Neural cell (in vitro differentiated cells): ENCODE measurements at regions not wholly inside any gene's neighbourhood (a gene's known extent, or its start where the extent isn't known, plus 50 kb on each side); places are given as distances from the start of the nearest gene placed in this dataset.

Source experiments
- H2AFZ ChIP-seq: fragments of 200-600, 300-800 bp; sonication (generic), shearing (Covaris generic); 2 replicates; pipeline ENCODE4 v1.6.0; 2014; ENCODE audit warnings: low read depth, mild to moderate bottlenecking, antibody characterized with exemption, low read length, moderate library complexity
- H3F3A ChIP-seq: fragments of 200-600 bp; shearing (Covaris generic); 2 replicates; pipeline ENCODE4 v1.6.1; 2016; ENCODE audit warnings: mild to moderate bottlenecking, moderate library complexity, mixed read lengths, antibody characterized with exemption, low read length; ENCODE audit not compliant: insufficient read depth, poor library complexity, severe bottlenecking
- H3K27ac ChIP-seq: fragments of 200-600, 300-800 bp; sonication (generic), shearing (Covaris generic); 2 replicates; pipeline ENCODE4 v1.5.1; 2014; ENCODE audit warnings: mild to moderate bottlenecking, low read length, moderate library complexity
- H3K27me3 ChIP-seq: fragments of 300-800, 200-600 bp; sonication (generic), shearing (Covaris generic); 2 replicates; pipeline ENCODE4 v1.6.0; 2014; ENCODE audit warnings: mild to moderate bottlenecking, low read depth, low read length, moderate library complexity; ENCODE audit not compliant: insufficient read depth
- H3K36me3 ChIP-seq: fragments of 300-800, 200-600 bp; sonication (generic), shearing (Covaris generic); 2 replicates; pipeline ENCODE4 v1.5.1; 2014; ENCODE audit warnings: mild to moderate bottlenecking, antibody characterized with exemption, low read length, moderate library complexity; ENCODE audit not compliant: insufficient read depth
- H3K4me2 ChIP-seq: fragments of 300-800, 200-600 bp; sonication (generic), shearing (Covaris generic); 2 replicates; pipeline ENCODE4 v1.6.0; 2014; ENCODE audit warnings: mild to moderate bottlenecking, low read length
- H3K4me3 ChIP-seq: fragments of 300-800, 200-600 bp; sonication (generic), shearing (Covaris generic); 2 replicates; pipeline ENCODE4 v1.5.1; 2014; ENCODE audit warnings: mild to moderate bottlenecking, low read length, moderate library complexity
- H3K79me2 ChIP-seq: fragments of 200-600 bp; shearing (Covaris generic); replicated peaks from 2 replicates; pipeline ENCODE4 v1.6.0; 2014; ENCODE audit warnings: mild to moderate bottlenecking, low read length, moderate library complexity; ENCODE audit not compliant: insufficient read depth
- H3K9ac ChIP-seq: fragments of 300-800, 200-600 bp; sonication (generic), shearing (Covaris generic); 2 replicates; pipeline ENCODE4 v1.6.1; 2016; ENCODE audit warnings: mild to moderate bottlenecking, low read length, mixed read lengths
- H3K9me2 ChIP-seq: fragments of 200-600 bp; shearing (Covaris generic); 2 replicates; pipeline ENCODE4 v1.6.1; 2016; ENCODE audit warnings: mild to moderate bottlenecking, low read length, mixed read lengths; ENCODE audit not compliant: insufficient read depth
- H3K9me3 ChIP-seq: fragments of 200-600, 300-800 bp; sonication (generic), shearing (Covaris generic); 2 replicates; pipeline ENCODE4 v1.6.1; 2016; ENCODE audit warnings: mild to moderate bottlenecking, mixed run types, low read length, moderate library complexity, mixed read lengths
- H4K20me1 ChIP-seq: fragments of 200-600 bp; shearing (Covaris generic); 2 replicates; pipeline ENCODE4 v1.6.1; 2016; ENCODE audit warnings: mild to moderate bottlenecking, mixed run types; ENCODE audit not compliant: insufficient read depth
- CTCF ChIP-seq: fragments of 450-650 bp; IDR thresholded peaks from 2 replicates; pipeline ENCODE4 v1.5.1; 2014; ENCODE audit warnings: antibody characterized with exemption, mild to moderate bottlenecking, moderate library complexity; ENCODE audit not compliant: poor library complexity, severe bottlenecking
- EP300 ChIP-seq: fragments of 450-650 bp; conservative IDR thresholded peaks from 2 replicates; pipeline ENCODE4 v1.6.1; 2014; ENCODE audit warnings: antibody characterized with exemption, mild to moderate bottlenecking, moderate library complexity; ENCODE audit not compliant: poor library complexity, severe bottlenecking
- EZH2 ChIP-seq: fragments of 200-600, 300-800 bp; shearing (Covaris generic), sonication (generic); IDR thresholded peaks from 2 replicates; pipeline ENCODE4 v1.6.1; 2014; ENCODE audit warnings: antibody characterized with exemption, low read length, borderline replicate concordance, mild to moderate bottlenecking; ENCODE audit not compliant: insufficient read depth, poor library complexity, severe bottlenecking
- MXI1 ChIP-seq: fragments of 450-650 bp; conservative IDR thresholded peaks from 2 replicates; pipeline ENCODE4 v1.6.1; 2014; ENCODE audit warnings: antibody characterized with exemption, mild to moderate bottlenecking; ENCODE audit not compliant: poor library complexity, severe bottlenecking
- POLR2AphosphoS5 ChIP-seq: IDR thresholded peaks from 2 replicates; pipeline ENCODE4 v1.6.1; 2012
- RAD21 ChIP-seq: fragments of 450-650 bp; conservative IDR thresholded peaks from 2 replicates; pipeline ENCODE4 v1.6.1; 2014; ENCODE audit warnings: antibody characterized with exemption, mild to moderate bottlenecking, moderate library complexity
- REST ChIP-seq: IDR thresholded peaks from 2 replicates; pipeline ENCODE4 v1.6.1; 2012; ENCODE audit warnings: borderline replicate concordance
- SMC3 ChIP-seq: fragments of 450-650 bp; conservative IDR thresholded peaks from 2 replicates; pipeline ENCODE4 v1.6.1; 2014; ENCODE audit warnings: antibody characterized with exemption, mild to moderate bottlenecking, moderate library complexity; ENCODE audit not compliant: poor library complexity
- TAF1 ChIP-seq: IDR thresholded peaks from 2 replicates; pipeline ENCODE4 v1.6.1; 2012; ENCODE audit warnings: low read depth

- Histone ChIP-seq H3K79me2 (no peaks in the 10 kb centered on the region), H2AFZ (no peak overlapping the region), H3K9me3 (no peaks in the 10 kb centered on the region), H3F3A (no peaks in the 10 kb centered on the region), H3K4me3 (no peak overlapping the region), H3K9ac (no peak overlapping the region), H4K20me1 (no peaks in the 10 kb centered on the region), H3K27me3 (no peaks in the 10 kb centered on the region), H3K9me2 (no peaks in the 10 kb centered on the region), H3K4me2 (no peak overlapping the region), H3K36me3 (no peaks in the 10 kb centered on the region), H3K27ac (no peak overlapping the region)
- no peak for TF ChIP-seq SMC3
These were observed 81.8 kb upstream of the TRPC5 start for GRCh38 chrX:112164420-112164819.

DNA sequence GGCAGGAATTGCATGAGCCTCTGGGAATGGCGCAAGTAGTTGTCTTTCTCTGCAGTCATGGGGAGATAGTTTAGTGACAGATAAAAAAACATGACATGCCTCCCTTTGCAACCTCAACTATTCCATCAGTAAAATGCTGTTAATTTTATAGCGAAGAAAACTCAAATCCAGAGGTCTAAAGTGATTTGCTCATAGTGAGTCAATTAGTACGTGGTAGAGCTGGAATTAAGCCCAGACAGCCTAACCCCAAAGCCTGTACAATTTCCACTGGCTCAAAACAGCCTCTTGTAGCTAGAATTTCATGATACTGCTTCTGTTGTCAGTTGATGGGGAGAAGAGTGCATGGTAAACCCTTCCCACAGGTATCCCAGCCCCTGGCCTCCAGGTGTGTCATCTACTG lies 81.3 kb upstream of the TRPC5 start:
- Histone ChIP-seq H3K4me3 (no peak overlapping the region), H3K27ac (no peak overlapping the region), H3K27me3 (no peaks in the 10 kb centered on the region), H3K9me2 (no peaks in the 10 kb centered on the region), H3K36me3 (no peaks in the 10 kb centered on the region), H2AFZ (no peak overlapping the region), H3F3A (no peaks in the 10 kb centered on the region), H3K4me2 (no peak overlapping the region), H4K20me1 (no peaks in the 10 kb centered on the region), H3K79me2 (no peaks in the 10 kb centered on the region), H3K9ac (no peak overlapping the region), H3K9me3 (no peaks in the 10 kb centered on the region)
- TF ChIP-seq REST (no peak), EZH2 (no peak), TAF1 (no peak), CTCF (no peak), SMC3 (no peak), RAD21 (no peak), MXI1 (no peak), EP300 (no peak), POLR2AphosphoS5 (no peak)

GRCh38 chrX:112148397-112148796 lies 65.8 kb upstream of the TRPC5 start:
- Histone ChIP-seq H3K36me3 (no peaks in the 10 kb centered on the region), H2AFZ (no peak overlapping the region), H3K4me2 (no peak overlapping the region), H3K9me3 (no peaks in the 10 kb centered on the region), H3K9ac (no peak overlapping the region), H3F3A (no peaks in the 10 kb centered on the region), H4K20me1 (no peaks in the 10 kb centered on the region), H3K9me2 (no peaks in the 10 kb centered on the region), H3K27ac (no peak overlapping the region), H3K79me2 (no peaks in the 10 kb centered on the region), H3K27me3 (no peaks in the 10 kb centered on the region), H3K4me3 (no peak overlapping the region)
- TF ChIP-seq EZH2 = no peak
- no peak for TF ChIP-seq RAD21
- no peak for TF ChIP-seq MXI1
- TF ChIP-seq POLR2AphosphoS5 = no peak
- TF ChIP-seq EP300 = no peak
- no peak for TF ChIP-seq TAF1
- no peak for TF ChIP-seq CTCF
- no peak for TF ChIP-seq REST
- no peak for TF ChIP-seq SMC3
